HCT116 (cell line): ENCODE measurements at regions not wholly inside any gene's neighbourhood (a gene's known extent, or its start where the extent isn't known, plus 50 kb on each side); places are given as distances from the start of the nearest gene placed in this dataset.

Experiments used
- EZH2 ChIP-seq: fragments of 200-600 bp; sonication (generic); IDR thresholded peaks from 2 replicates; pipeline ENCODE4 v1.6.1; 2017; ENCODE audit warnings: antibody characterized with exemption, mixed run types
- SP1 ChIP-seq: IDR thresholded peaks from 2 replicates; pipeline ENCODE4 v1.6.1; 2012; ENCODE audit warnings: low read depth
- TF ChIP-seq, protein P1 (sequence below): IDR thresholded peaks from 2 replicates; pipeline ENCODE4 v1.6.1; 2012

DNA sequence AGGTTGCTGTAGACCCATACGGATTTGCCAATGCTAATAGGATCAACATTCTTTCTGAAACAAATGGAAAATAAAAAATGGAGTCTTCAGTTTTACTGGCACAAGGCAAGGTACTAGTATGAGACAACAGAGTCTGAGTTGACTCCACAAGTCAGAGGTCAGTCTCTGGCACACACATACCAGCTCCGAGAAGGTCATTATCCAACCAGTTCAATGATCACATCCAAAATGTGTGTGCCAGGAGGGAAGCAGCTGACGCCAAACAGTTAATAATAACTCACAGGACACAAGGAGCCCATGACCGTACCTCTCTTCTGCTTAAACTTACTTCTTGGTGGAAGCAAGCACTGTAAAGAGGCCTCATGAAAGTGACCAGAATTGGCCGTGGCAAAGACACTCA, 528.6 kb downstream of the ZNF516 start:
- TF ChIP-seq, protein P1, sequence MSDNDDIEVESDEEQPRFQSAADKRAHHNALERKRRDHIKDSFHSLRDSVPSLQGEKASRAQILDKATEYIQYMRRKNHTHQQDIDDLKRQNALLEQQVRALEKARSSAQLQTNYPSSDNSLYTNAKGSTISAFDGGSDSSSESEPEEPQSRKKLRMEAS: no peak
- TF ChIP-seq EZH2 (no peak), SP1 (no peak)
